ENCODE measurements at regions not wholly inside any gene's neighbourhood (a gene's known extent, or its start where the extent isn't known, plus 50 kb on each side); places are given as distances from the start of the nearest gene placed in this dataset.
A peak's percentile ranks its signal among the peaks of the same experiment; 100 is the strongest.

GRCh38 chr14:97180304-97181200 lies 383.4 kb downstream of the VRK1 start:
- DNase-seq (ENCODE audit: low read depth), result no peak

DNA sequence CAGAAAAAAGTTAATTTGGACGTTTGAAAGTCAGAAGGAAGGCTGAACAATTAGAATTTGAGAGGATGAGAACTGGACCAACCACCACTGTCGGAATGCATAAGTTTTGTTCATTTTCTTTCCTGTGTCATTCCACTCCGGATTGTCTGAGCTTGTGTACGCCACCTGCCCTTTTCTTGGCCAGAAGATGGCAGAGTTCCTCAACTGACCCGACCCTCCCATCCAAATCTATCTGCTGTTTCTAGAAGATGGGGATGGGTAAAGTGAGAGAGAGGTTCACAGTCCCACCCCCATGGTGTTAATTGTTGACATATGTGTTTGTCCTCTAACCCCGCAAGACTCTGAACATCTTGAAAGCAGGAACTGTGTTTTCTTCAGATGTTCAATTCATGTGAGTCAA lies 388.0 kb downstream of the VRK1 start:
- TF ChIP-seq, protein P1, sequence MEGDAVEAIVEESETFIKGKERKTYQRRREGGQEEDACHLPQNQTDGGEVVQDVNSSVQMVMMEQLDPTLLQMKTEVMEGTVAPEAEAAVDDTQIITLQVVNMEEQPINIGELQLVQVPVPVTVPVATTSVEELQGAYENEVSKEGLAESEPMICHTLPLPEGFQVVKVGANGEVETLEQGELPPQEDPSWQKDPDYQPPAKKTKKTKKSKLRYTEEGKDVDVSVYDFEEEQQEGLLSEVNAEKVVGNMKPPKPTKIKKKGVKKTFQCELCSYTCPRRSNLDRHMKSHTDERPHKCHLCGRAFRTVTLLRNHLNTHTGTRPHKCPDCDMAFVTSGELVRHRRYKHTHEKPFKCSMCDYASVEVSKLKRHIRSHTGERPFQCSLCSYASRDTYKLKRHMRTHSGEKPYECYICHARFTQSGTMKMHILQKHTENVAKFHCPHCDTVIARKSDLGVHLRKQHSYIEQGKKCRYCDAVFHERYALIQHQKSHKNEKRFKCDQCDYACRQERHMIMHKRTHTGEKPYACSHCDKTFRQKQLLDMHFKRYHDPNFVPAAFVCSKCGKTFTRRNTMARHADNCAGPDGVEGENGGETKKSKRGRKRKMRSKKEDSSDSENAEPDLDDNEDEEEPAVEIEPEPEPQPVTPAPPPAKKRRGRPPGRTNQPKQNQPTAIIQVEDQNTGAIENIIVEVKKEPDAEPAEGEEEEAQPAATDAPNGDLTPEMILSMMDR (IDR thresholded peaks at IDR 0.05; ENCODE audit: control insufficient read depth, extremely low read depth, insufficient read depth), result peak; percentile 57
- H3K4me3 ChIP-seq (ENCODE audit: low read depth, low read length), result no peak overlapping the region
- no peak for DNase-seq (ENCODE audit: low read depth)

More at GRCh38 chr14:97180304-97181200, 383.4 kb downstream of the VRK1 start:
- H3K4me3 ChIP-seq (ENCODE audit: low read depth, low read length), result no peak overlapping the region
- TF ChIP-seq, protein P1 (IDR thresholded peaks at IDR 0.05; ENCODE audit: control insufficient read depth, extremely low read depth, insufficient read depth), result no peak

DNA sequence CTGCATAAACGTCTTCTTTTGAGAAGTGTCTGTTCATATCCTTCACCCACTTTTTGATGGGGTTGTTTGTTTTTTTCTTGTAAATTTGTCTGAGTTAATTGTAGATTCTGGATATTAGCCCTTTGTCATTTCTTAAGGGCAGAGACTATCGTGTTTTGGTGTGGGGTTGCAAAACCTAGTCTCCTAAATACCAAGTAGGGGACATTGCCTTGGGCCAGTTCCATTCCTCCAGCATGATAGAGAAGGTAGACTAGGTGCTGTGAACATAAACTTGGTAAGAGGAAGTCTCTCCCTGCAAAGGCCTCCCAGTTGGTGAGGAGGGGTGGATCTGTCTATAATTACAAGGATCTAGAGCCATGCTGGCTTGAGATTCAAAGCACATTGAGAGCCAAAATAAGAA lies 390.7 kb downstream of the VRK1 start:
- H3K4me3 ChIP-seq (ENCODE audit: low read depth, low read length), result no peak overlapping the region
- DNase-seq (ENCODE audit: low read depth), result no peak
- TF ChIP-seq, protein P1 (IDR thresholded peaks at IDR 0.05; ENCODE audit: control insufficient read depth, extremely low read depth, insufficient read depth), result no peak

DNA sequence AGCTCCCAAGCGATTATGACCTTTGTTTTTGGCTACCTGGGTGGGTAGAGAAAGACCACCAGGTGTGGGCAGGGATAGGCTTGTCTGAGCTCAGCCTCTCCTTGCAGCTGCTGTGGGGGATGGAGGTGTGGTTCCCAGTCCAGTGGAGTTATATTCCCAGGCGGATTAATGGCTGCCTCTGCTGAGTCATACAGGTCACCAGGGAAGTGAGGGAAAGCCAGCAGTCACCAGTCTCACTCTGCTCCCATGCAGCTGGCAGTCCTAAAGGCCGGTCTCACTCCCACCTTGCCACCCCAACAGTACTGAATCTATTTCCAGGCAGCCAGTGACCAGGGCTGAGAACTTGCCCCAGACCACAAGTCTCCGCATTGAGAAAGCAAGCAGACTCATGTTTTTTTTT lies 399.2 kb downstream of the VRK1 start:
- no peak overlapping the region for H3K4me3 ChIP-seq (ENCODE audit: low read depth, low read length)
- DNase-seq (ENCODE audit: low read depth), result no peak
- TF ChIP-seq, protein P1 (IDR thresholded peaks at IDR 0.05; ENCODE audit: control insufficient read depth, extremely low read depth, insufficient read depth), result no peak

- DNase-seq (ENCODE audit: low read depth), result no peak
- TF ChIP-seq, protein P1 (IDR thresholded peaks at IDR 0.05; ENCODE audit: control insufficient read depth, extremely low read depth, insufficient read depth), result no peak
- H3K4me3 ChIP-seq (ENCODE audit: low read depth, low read length), result no peak overlapping the region
Observed at GRCh38 chr14:97198813-97199212, 401.6 kb downstream of the VRK1 start.

DNA sequence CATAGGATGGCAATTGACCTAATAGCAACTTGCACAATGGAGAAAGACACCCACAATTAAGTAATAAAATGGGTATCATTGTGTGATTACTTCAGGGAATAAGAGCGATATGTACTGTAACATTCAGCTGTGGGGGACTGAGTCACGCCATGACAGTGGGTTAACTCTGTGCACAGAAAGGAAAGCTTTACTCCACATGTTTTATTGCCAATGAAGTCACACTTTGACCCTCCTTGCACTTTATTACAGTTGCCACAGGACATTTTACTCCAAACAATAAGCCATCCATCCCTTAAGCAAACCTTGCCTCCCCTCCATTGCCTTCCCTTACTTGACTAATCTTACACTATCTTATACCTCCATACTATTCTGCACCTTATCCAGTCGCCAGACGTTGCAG lies 403.1 kb downstream of the VRK1 start:
- H3K4me3 ChIP-seq (ENCODE audit: low read depth, low read length), result no peak overlapping the region
- no peak for DNase-seq (ENCODE audit: low read depth)
- TF ChIP-seq, protein P1 (IDR thresholded peaks at IDR 0.05; ENCODE audit: control insufficient read depth, extremely low read depth, insufficient read depth), result no peak

Data from LNCaP clone FGC (cell line).